ENCODE measurements at regions not wholly inside any gene's neighbourhood (a gene's known extent, or its start where the extent isn't known, plus 50 kb on each side); places are given as distances from the start of the nearest gene placed in this dataset.

GRCh38 chrX:39850209-39850608 lies 247.5 kb downstream of the BCOR start:
- ATAC-seq (ENCODE audit: low read depth) (no peak), DNase-seq (no peak)
- BruUV-seq (replicated peaks): no TSS peak
- H3K27ac ChIP-seq (ENCODE audit: insufficient read depth, low read length): no peak overlapping the region
- no peak overlapping the region; the same call in 1 of the 2 replicates for H4K91ac ChIP-seq (ENCODE audit: insufficient read depth, low read depth, low read length)
- ChIA-PET POLR2A (ENCODE audit: unreplicated experiment) (no interaction called here), CTCF (no interaction called here)
- H3K4ac ChIP-seq (ENCODE audit: low read depth, low read length): no peak overlapping the region
- no peak overlapping the region for H2BK120ac ChIP-seq (ENCODE audit: low read depth, low read length)
- H2BK15ac ChIP-seq (ENCODE audit: low read depth, low read length): no peak overlapping the region
- H3K18ac ChIP-seq (ENCODE audit: low read depth, low read length): peak overlapping the region; percentile 14; the same call in 1 of the 2 replicates
- H3K9me3 ChIP-seq (ENCODE audit: control insufficient read depth, insufficient read depth, low read length): no peaks in the 10 kb centered on the region
- H3K4me3 ChIP-seq (ENCODE audit: insufficient read depth, low read depth, low read length): no peak overlapping the region
- no peak overlapping the region for H2AK5ac ChIP-seq (ENCODE audit: low read depth, low read length)
- H2AK9ac ChIP-seq (replicated peaks; ENCODE audit: low read depth, low read length, poor library complexity): no peak overlapping the region
- H3K4me2 ChIP-seq (ENCODE audit: low read depth, low read length): no peak overlapping the region
- no peaks in the 10 kb centered on the region for H3K36me3 ChIP-seq (ENCODE audit: control insufficient read depth, insufficient read depth, low read length)
- H4K20me1 ChIP-seq (ENCODE audit: insufficient read depth, low read length): no peaks in the 10 kb centered on the region
- H3K9ac ChIP-seq (ENCODE audit: low read depth, low read length): no peak overlapping the region
- no peaks in the 10 kb centered on the region for H3K79me1 ChIP-seq (ENCODE audit: low read depth in 1 of 2, low read length in 2 of 2)
- dilution Hi-C loops (cut with HindIII; ENCODE audit: low sequenced_read_pairs, unreplicated experiment) (no loop called here), intact Hi-C loops (cut with micrococcal nuclease) (no loop called here), in situ Hi-C loops (cut with MboI; ENCODE audit: low sequenced_read_pairs) (no loop called here)
- 55% methylated on average over 2 of the region's 4 CpGs; no CpG with 5 or more reads in 1 of the 2 experiments for whole genome bisulfite sequencing, 2 experiments (ENCODE audit: extremely low coverage in 2 of 2, insufficient read length in 1 of 2)
- H3K9me1 ChIP-seq (ENCODE audit: insufficient read depth, low read length): peaks cover 3% of the 10 kb centered on the region; the same call in 1 of the 2 replicates
- peaks cover 6% of the 10 kb centered on the region for H3K4me1 ChIP-seq (ENCODE audit: control insufficient read depth, insufficient read depth, low read length)
- no peak overlapping the region for H3K23ac ChIP-seq (ENCODE audit: low read depth, low read length)
- H4K8ac ChIP-seq (ENCODE audit: low read depth in 2 of 2, low read length in 2 of 2): no peak overlapping the region
- no peak overlapping the region for H3K56ac ChIP-seq (ENCODE audit: extremely low read depth, insufficient read depth, low read length)
- no peak overlapping the region for H2BK20ac ChIP-seq (ENCODE audit: low read depth, low read length)
- no peak overlapping the region for H2AFZ ChIP-seq (replicated peaks; ENCODE audit: low read length, poor library complexity)
- no peak overlapping the region for H3K14ac ChIP-seq (replicated peaks; ENCODE audit: low read depth, low read length)
- H4K5ac ChIP-seq (ENCODE audit: low read depth, low read length): no peak overlapping the region
- H3K27me3 ChIP-seq (ENCODE audit: control insufficient read depth, insufficient read depth, low read length): peaks cover 13% of the 10 kb centered on the region; the same call in 1 of the 2 replicates
- no peak overlapping the region for H2BK5ac ChIP-seq (ENCODE audit: low read depth, low read length, poor library complexity, severe bottlenecking)
- TF ChIP-seq POLR2A (IDR thresholded peaks at IDR 0.05; ENCODE audit: low read depth, low read length) (no peak), RAD21 (IDR thresholded peaks at IDR 0.05; ENCODE audit: low read length) (no peak)

Measured in IMR-90 (cell line).